HEK293 (cell line): ENCODE measurements at regions not wholly inside any gene's neighbourhood (a gene's known extent, or its start where the extent isn't known, plus 50 kb on each side); places are given as distances from the start of the nearest gene placed in this dataset.

Source experiments
- CTCF ChIA-PET: fragments of 350-600 bp; formaldehyde crosslinking; extraction: SDS; loops from one replicate; lab custom pipeline; 2021; ENCODE audit warnings: antibody characterized with exemption; lab: Yijun Ruan, JAX
- POLR2A ChIA-PET: fragments of 300-600 bp; formaldehyde crosslinking; extraction: SDS; loops from one replicate; lab custom pipeline; 2020; ENCODE audit warnings: antibody characterized with exemption, inconsistent platforms; lab: Yijun Ruan, JAX
- H3K27ac ChIP-seq: fragments of 200-500 bp; sonication (Bioruptor generic); 2 replicates; pipeline ENCODE4 v1.5.1; 2014; ENCODE audit warnings: low read depth, low read length, control low read depth, inconsistent platforms; ENCODE audit errors: extremely low read depth
- H3K36me3 ChIP-seq, 2 experiments: fragments of 200-500 bp in 1 of 2; sonication (Bioruptor generic) in 1 of 2; 1 replicate in 1 of 2; 2 replicates in 1 of 2; pipeline ENCODE4 v1.5.1; 2014 to 2017; ENCODE audit warnings: inconsistent platforms in 2 of 2, low read length in 2 of 2; ENCODE audit not compliant: control insufficient read depth in 2 of 2, insufficient read depth in 1 of 2
- H3K4me1 ChIP-seq: fragments of 200-500 bp; sonication (Bioruptor generic); 2 replicates; pipeline ENCODE4 v1.5.1; 2014; ENCODE audit warnings: mild to moderate bottlenecking, low read length, inconsistent platforms; ENCODE audit not compliant: control insufficient read depth, insufficient read depth
- H3K4me3 ChIP-seq: 2 replicates; pipeline ENCODE4 v1.5.1; 2011; ENCODE audit warnings: low read depth, mild to moderate bottlenecking, control low read depth, low read length, moderate library complexity
- H3K9me3 ChIP-seq: fragments of 200-500 bp; sonication (Bioruptor generic); 2 replicates; pipeline ENCODE4 v1.5.1; 2014; ENCODE audit warnings: low read depth, low read length, inconsistent platforms; ENCODE audit not compliant: control insufficient read depth, insufficient read depth
- GFI1B ChIP-seq: fragments of 450-650 bp; formaldehyde crosslinking; IDR thresholded peaks from 2 replicates; pipeline ENCODE4 v1.5.1; 2016; ENCODE audit warnings: missing biosample characterization, missing genetic modification characterization
- KLF7 ChIP-seq: fragments of 450-650 bp; formaldehyde crosslinking; IDR thresholded peaks from 2 replicates; pipeline ENCODE4 v1.5.1; 2016; ENCODE audit warnings: missing biosample characterization, missing genetic modification characterization, borderline replicate concordance
- MEIS1 ChIP-seq: sonication (generic); formaldehyde crosslinking; IDR thresholded peaks from 2 replicates; pipeline ENCODE4 v1.8.1; 2022; ENCODE audit warnings: missing genetic modification reagents, mild to moderate bottlenecking, borderline replicate concordance
- ZNF112 ChIP-seq: fragments of 450-650 bp; formaldehyde crosslinking; IDR thresholded peaks from 2 replicates; pipeline ENCODE4 v1.5.0; 2017; ENCODE audit warnings: missing biosample characterization, missing genetic modification characterization
- ZNF133 ChIP-seq: fragments of 450-650 bp; formaldehyde crosslinking; IDR thresholded peaks from 2 replicates; pipeline ENCODE4 v1.5.1; 2016; ENCODE audit warnings: missing biosample characterization, missing genetic modification characterization
- ZNF174 ChIP-seq: fragments of 450-650 bp; formaldehyde crosslinking; IDR thresholded peaks from 2 replicates; pipeline ENCODE4 v1.5.0; 2017; ENCODE audit warnings: missing biosample characterization, mild to moderate bottlenecking, missing genetic modification characterization
- ZNF184 ChIP-seq: fragments of 450-650 bp; IDR thresholded peaks from 2 replicates; pipeline ENCODE4 v1.5.1; 2018; ENCODE audit warnings: missing biosample characterization, mild to moderate bottlenecking, missing genetic modification characterization
- ZNF214 ChIP-seq: fragments of 450-650 bp; formaldehyde crosslinking; IDR thresholded peaks from 2 replicates; pipeline ENCODE4 v1.5.1; 2017; ENCODE audit warnings: missing biosample characterization, mild to moderate bottlenecking, missing genetic modification characterization, borderline replicate concordance
- ZNF221 ChIP-seq: fragments of 450-650 bp; formaldehyde crosslinking; IDR thresholded peaks from 2 replicates; pipeline ENCODE4 v1.5.1; 2017; ENCODE audit warnings: missing biosample characterization, missing genetic modification characterization, borderline replicate concordance
- ZNF311 ChIP-seq: fragments of 450-650 bp; formaldehyde crosslinking; IDR thresholded peaks from 2 replicates; pipeline ENCODE4 v1.5.1; 2017; ENCODE audit warnings: missing biosample characterization, missing genetic modification characterization, borderline replicate concordance
- ZNF510 ChIP-seq: fragments of 450-650 bp; formaldehyde crosslinking; IDR thresholded peaks from 2 replicates; pipeline ENCODE4 v1.5.1; 2018; ENCODE audit warnings: mild to moderate bottlenecking, missing genetic modification characterization, missing biosample characterization; ENCODE audit not compliant: insufficient replicate concordance
- ZNF560 ChIP-seq: fragments of 450-650 bp; formaldehyde crosslinking; IDR thresholded peaks from 2 replicates; pipeline ENCODE4 v1.5.1; 2017; ENCODE audit warnings: missing biosample characterization, missing genetic modification characterization, borderline replicate concordance
- ZNF571 ChIP-seq: fragments of 450-650 bp; formaldehyde crosslinking; IDR thresholded peaks from 2 replicates; pipeline ENCODE4 v1.5.0; 2017; ENCODE audit warnings: missing biosample characterization, missing genetic modification characterization
- ZNF596 ChIP-seq: fragments of 450-650 bp; IDR thresholded peaks from 2 replicates; pipeline ENCODE4 v1.5.0; 2018; ENCODE audit warnings: missing biosample characterization, mild to moderate bottlenecking, missing genetic modification characterization, moderate library complexity
- ZNF747 ChIP-seq: fragments of 450-650 bp; formaldehyde crosslinking; IDR thresholded peaks from 2 replicates; pipeline ENCODE4 v1.5.1; 2016; ENCODE audit warnings: missing biosample characterization, missing genetic modification characterization
- TF ChIP-seq, protein P1 (sequence below): fragments of 450-650 bp; formaldehyde crosslinking; IDR thresholded peaks from 2 replicates; pipeline ENCODE4 v1.5.1; 2016; ENCODE audit warnings: missing biosample characterization, missing genetic modification characterization
- TF ChIP-seq, protein P2 (sequence below): fragments of 450-650 bp; formaldehyde crosslinking; IDR thresholded peaks from 2 replicates; pipeline ENCODE4 v1.5.1; 2016; ENCODE audit warnings: missing biosample characterization, missing genetic modification characterization, low read depth
- TF ChIP-seq, protein P3 (sequence below): fragments of 450-650 bp; formaldehyde crosslinking; IDR thresholded peaks from 2 replicates; pipeline ENCODE4 v1.5.1; 2017; ENCODE audit warnings: missing biosample characterization, mild to moderate bottlenecking, missing genetic modification characterization, moderate library complexity
- TF ChIP-seq, protein P4 (sequence below): fragments of 450-650 bp; formaldehyde crosslinking; IDR thresholded peaks from 2 replicates; pipeline ENCODE4 v1.5.1; 2016; ENCODE audit warnings: missing biosample characterization, missing genetic modification characterization, borderline replicate concordance
- TF ChIP-seq, protein P5 (sequence below): fragments of 450-650 bp; formaldehyde crosslinking; IDR thresholded peaks from 2 replicates; pipeline ENCODE4 v1.5.1; 2017; ENCODE audit warnings: missing biosample characterization, missing genetic modification characterization

DNA sequence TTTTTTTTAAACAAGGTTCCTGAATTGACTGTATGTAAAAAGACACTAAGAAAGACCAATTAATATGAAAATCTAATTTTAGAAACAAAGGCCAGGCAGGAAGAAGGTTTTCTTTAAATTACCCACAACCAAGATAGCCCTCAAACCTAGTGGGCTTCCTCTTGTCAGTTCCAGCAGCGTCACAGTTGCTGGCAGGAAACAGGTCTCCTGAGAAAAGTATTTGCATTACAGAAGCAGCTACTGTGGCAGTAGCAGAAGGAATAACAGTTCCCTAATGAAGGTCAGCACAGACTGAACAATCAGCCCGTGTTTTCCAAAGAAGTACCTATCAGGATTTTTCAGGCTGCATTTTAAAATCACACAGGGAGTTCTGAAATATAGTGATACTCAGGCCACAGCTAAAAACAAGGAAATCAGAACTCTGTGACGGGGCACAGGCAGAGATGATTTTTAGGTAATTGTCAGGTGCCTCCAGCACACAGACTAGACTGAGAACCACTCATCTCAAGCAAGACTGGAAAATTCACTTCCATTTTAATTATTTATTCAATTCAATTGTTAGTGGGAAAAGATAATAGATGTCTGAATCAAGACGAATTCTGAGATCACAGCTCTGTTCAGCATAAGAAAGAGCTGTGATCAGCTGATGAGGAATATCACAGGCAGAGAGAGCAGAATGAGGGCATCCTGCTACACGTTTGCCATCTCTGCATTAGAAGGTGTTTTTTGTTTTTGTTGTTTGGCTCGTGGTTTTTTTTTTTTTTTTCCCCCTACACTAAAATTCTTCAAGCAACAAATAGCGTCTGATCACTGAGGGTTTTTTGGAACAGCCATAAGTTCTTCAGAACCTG, 230.5 kb upstream of the KHDRBS2 start:
- no peaks in the 10 kb centered on the region for H3K36me3 ChIP-seq
- POLR2A ChIA-PET = no interaction called here
- TF ChIP-seq ZNF112 (tag by site-specific recombination) (no peak), GFI1B (tag by site-specific recombination) (no peak), KLF7 (tag by site-specific recombination) (no peak), ZNF596 (tag by site-specific recombination) (no peak), ZNF560 (tag by site-specific recombination) (no peak), ZNF184 (tag by site-specific recombination) (no peak), ZNF510 (tag by site-specific recombination) (no peak), MEIS1 (no peak), ZNF133 (no peak), ZNF174 (tag by site-specific recombination) (no peak), ZNF221 (tag by site-specific recombination) (no peak), ZNF571 (tag by site-specific recombination) (no peak), ZNF747 (tag by site-specific recombination) (no peak), ZNF214 (tag by site-specific recombination) (no peak), ZNF311 (tag by site-specific recombination) (no peak)
- TF ChIP-seq, protein P1, sequence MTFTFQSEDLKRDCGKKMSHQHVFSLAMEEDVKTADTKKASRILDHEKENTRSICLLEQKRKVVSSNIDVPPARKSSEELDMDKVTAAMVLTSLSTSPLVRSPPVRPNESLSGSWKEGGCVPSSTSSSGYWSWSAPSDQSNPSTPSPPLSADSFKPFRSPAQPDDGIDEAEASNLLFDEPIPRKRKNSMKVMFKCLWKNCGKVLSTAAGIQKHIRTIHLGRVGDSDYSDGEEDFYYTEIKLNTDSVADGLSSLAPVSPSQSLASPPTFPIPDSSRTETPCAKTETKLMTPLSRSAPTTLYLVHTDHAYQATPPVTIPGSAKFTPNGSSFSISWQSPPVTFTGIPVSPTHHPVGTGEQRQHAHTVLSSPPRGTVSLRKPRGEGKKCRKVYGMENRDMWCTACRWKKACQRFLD (tag by site-specific recombination) = no peak
- TF ChIP-seq, protein P2, sequence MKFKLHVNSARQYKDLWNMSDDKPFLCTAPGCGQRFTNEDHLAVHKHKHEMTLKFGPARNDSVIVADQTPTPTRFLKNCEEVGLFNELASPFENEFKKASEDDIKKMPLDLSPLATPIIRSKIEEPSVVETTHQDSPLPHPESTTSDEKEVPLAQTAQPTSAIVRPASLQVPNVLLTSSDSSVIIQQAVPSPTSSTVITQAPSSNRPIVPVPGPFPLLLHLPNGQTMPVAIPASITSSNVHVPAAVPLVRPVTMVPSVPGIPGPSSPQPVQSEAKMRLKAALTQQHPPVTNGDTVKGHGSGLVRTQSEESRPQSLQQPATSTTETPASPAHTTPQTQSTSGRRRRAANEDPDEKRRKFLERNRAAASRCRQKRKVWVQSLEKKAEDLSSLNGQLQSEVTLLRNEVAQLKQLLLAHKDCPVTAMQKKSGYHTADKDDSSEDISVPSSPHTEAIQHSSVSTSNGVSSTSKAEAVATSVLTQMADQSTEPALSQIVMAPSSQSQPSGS = no peak
- TF ChIP-seq, protein P3, sequence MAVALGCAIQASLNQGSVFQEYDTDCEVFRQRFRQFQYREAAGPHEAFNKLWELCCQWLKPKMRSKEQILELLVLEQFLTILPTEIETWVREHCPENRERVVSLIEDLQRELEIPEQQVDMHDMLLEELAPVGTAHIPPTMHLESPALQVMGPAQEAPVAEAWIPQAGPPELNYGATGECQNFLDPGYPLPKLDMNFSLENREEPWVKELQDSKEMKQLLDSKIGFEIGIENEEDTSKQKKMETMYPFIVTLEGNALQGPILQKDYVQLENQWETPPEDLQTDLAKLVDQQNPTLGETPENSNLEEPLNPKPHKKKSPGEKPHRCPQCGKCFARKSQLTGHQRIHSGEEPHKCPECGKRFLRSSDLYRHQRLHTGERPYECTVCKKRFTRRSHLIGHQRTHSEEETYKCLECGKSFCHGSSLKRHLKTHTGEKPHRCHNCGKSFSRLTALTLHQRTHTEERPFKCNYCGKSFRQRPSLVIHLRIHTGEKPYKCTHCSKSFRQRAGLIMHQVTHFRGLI (tag by site-specific recombination) = no peak
- TF ChIP-seq, protein P4, sequence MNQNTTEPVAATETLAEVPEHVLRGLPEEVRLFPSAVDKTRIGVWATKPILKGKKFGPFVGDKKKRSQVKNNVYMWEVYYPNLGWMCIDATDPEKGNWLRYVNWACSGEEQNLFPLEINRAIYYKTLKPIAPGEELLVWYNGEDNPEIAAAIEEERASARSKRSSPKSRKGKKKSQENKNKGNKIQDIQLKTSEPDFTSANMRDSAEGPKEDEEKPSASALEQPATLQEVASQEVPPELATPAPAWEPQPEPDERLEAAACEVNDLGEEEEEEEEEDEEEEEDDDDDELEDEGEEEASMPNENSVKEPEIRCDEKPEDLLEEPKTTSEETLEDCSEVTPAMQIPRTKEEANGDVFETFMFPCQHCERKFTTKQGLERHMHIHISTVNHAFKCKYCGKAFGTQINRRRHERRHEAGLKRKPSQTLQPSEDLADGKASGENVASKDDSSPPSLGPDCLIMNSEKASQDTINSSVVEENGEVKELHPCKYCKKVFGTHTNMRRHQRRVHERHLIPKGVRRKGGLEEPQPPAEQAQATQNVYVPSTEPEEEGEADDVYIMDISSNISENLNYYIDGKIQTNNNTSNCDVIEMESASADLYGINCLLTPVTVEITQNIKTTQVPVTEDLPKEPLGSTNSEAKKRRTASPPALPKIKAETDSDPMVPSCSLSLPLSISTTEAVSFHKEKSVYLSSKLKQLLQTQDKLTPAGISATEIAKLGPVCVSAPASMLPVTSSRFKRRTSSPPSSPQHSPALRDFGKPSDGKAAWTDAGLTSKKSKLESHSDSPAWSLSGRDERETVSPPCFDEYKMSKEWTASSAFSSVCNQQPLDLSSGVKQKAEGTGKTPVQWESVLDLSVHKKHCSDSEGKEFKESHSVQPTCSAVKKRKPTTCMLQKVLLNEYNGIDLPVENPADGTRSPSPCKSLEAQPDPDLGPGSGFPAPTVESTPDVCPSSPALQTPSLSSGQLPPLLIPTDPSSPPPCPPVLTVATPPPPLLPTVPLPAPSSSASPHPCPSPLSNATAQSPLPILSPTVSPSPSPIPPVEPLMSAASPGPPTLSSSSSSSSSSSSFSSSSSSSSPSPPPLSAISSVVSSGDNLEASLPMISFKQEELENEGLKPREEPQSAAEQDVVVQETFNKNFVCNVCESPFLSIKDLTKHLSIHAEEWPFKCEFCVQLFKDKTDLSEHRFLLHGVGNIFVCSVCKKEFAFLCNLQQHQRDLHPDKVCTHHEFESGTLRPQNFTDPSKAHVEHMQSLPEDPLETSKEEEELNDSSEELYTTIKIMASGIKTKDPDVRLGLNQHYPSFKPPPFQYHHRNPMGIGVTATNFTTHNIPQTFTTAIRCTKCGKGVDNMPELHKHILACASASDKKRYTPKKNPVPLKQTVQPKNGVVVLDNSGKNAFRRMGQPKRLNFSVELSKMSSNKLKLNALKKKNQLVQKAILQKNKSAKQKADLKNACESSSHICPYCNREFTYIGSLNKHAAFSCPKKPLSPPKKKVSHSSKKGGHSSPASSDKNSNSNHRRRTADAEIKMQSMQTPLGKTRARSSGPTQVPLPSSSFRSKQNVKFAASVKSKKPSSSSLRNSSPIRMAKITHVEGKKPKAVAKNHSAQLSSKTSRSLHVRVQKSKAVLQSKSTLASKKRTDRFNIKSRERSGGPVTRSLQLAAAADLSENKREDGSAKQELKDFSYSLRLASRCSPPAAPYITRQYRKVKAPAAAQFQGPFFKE (tag by site-specific recombination) = no peak
- TF ChIP-seq, protein P5, sequence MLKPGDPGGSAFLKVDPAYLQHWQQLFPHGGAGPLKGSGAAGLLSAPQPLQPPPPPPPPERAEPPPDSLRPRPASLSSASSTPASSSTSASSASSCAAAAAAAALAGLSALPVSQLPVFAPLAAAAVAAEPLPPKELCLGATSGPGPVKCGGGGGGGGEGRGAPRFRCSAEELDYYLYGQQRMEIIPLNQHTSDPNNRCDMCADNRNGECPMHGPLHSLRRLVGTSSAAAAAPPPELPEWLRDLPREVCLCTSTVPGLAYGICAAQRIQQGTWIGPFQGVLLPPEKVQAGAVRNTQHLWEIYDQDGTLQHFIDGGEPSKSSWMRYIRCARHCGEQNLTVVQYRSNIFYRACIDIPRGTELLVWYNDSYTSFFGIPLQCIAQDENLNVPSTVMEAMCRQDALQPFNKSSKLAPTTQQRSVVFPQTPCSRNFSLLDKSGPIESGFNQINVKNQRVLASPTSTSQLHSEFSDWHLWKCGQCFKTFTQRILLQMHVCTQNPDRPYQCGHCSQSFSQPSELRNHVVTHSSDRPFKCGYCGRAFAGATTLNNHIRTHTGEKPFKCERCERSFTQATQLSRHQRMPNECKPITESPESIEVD = no peak
- no peaks in the 10 kb centered on the region for H3K9me3 ChIP-seq
- H3K27ac ChIP-seq = no peak overlapping the region
- no peaks in the 10 kb centered on the region for H3K4me1 ChIP-seq
- H3K4me3 ChIP-seq = no peak overlapping the region
- CTCF ChIA-PET = interaction anchor here (0.5 kb wide), 1 partner anchor 561 kb away, joined by 6 read pairs; no protein-coding TSS in a partner anchor
